H1 (cell line): ENCODE measurements at regions not wholly inside any gene's neighbourhood (a gene's known extent, or its start where the extent isn't known, plus 50 kb on each side); places are given as distances from the start of the nearest gene placed in this dataset.

ENCODE experiments used
- CTCF ChIA-PET: fragments of 300-600 bp; sonication (Branson Sonifier 250); formaldehyde crosslinking; loops from one replicate; lab custom pipeline; 2021; ENCODE audit not compliant: partially characterized antibody; lab: Charles Lee
- POLR2A ChIA-PET: fragments of 300-600 bp; sonication (Branson Sonifier 250); formaldehyde crosslinking; loops from one replicate; lab custom pipeline; 2021; ENCODE audit warnings: inconsistent platforms; ENCODE audit not compliant: partially characterized antibody; lab: Charles Lee
- DNase-seq, 2 experiments: peaks; one replicate each; pipeline versions ENCODE4 v3.0.0 to v3.0.0-alpha.2; 2010 to 2022; ENCODE audit warnings: low spot score in 2 of 2, low read depth in 1 of 2, mixed read lengths in 1 of 2
- FAIRE-seq: peaks from 2 replicates; lab custom pipeline; 2011; peaks lifted over from hg19 to GRCh38; lab: Jason Lieb, UNC
- H2AFZ ChIP-seq: 2 replicates; pipeline ENCODE4 v1.8.1; 2012; ENCODE audit warnings: low read length, inconsistent platforms
- H2AK5ac ChIP-seq: 2 replicates; pipeline ENCODE4 v1.6.1; 2013; ENCODE audit warnings: low read depth, low read length
- H2BK120ac ChIP-seq: replicated peaks from 2 replicates; pipeline ENCODE3; 2013; ENCODE audit warnings: low read depth, low read length, inconsistent platforms
- H2BK12ac ChIP-seq: 2 replicates; pipeline ENCODE4 v1.6.1; 2013; ENCODE audit warnings: low read depth, low read length
- H2BK15ac ChIP-seq: 2 replicates; pipeline ENCODE4 v1.6.1; 2013; ENCODE audit warnings: low read length
- H2BK20ac ChIP-seq: 2 replicates; pipeline ENCODE4 v1.6.1; 2013; ENCODE audit warnings: low read length
- H2BK5ac ChIP-seq: 2 replicates; pipeline ENCODE4 v1.6.1; 2013; ENCODE audit warnings: low read depth, low read length
- H3K14ac ChIP-seq: 2 replicates; pipeline ENCODE4 v1.6.1; 2013; ENCODE audit warnings: inconsistent platforms; ENCODE audit not compliant: insufficient read length
- H3K18ac ChIP-seq: 2 replicates; pipeline ENCODE4 v1.6.1; 2013; ENCODE audit warnings: low read length; ENCODE audit errors: extremely low read depth
- H3K23ac ChIP-seq: 2 replicates; pipeline ENCODE4 v1.6.1; 2013; ENCODE audit warnings: inconsistent platforms; ENCODE audit not compliant: insufficient read length
- H3K23me2 ChIP-seq: 2 replicates; pipeline ENCODE4 v1.6.1; 2013; ENCODE audit warnings: low read depth, low read length
- H3K27ac ChIP-seq: 2 replicates; pipeline ENCODE4 v1.6.1; 2011; ENCODE audit warnings: low read depth, low read length, inconsistent platforms
- H3K27me3 ChIP-seq, 4 experiments: replicated peaks in 1 of 4; 1 replicate in 1 of 4; 2 replicates in 3 of 4; pipeline versions ENCODE4 v1.6.1 to v1.8.1; 2011 to 2013; ENCODE audit warnings: low read length in 3 of 4, mild to moderate bottlenecking in 3 of 4, inconsistent platforms in 2 of 4, mixed read lengths in 2 of 4, moderate library complexity in 1 of 4; ENCODE audit not compliant: control insufficient read depth in 3 of 4, insufficient read depth in 3 of 4; ENCODE audit errors: extremely low read depth in 1 of 4
- H3K36me3 ChIP-seq, 4 experiments: 2 replicates each; pipeline versions ENCODE4 v1.6.1 to v1.8.1; 2011 to 2013; ENCODE audit warnings: mild to moderate bottlenecking in 4 of 4, low read length in 3 of 4, moderate library complexity in 2 of 4, control low read depth in 1 of 4, inconsistent platforms in 1 of 4; ENCODE audit not compliant: insufficient read depth in 4 of 4, control insufficient read depth in 2 of 4
- H3K4ac ChIP-seq: replicated peaks from 2 replicates; pipeline ENCODE3; 2013; ENCODE audit warnings: low read length, low read depth, mixed read lengths, inconsistent platforms; ENCODE audit not compliant: insufficient read length
- H3K4me1 ChIP-seq, 4 experiments: replicated peaks in 1 of 4; 1 replicate in 1 of 4; 2 replicates in 3 of 4; pipeline versions ENCODE4 v1.6.1 to v1.8.1; 2011 to 2013; ENCODE audit warnings: low read length in 3 of 4, inconsistent platforms in 2 of 4, mixed read lengths in 1 of 4; ENCODE audit not compliant: insufficient read depth in 4 of 4, control insufficient read depth in 3 of 4
- H3K4me2 ChIP-seq, 2 experiments: 2 replicates each; pipeline versions ENCODE4 v1.6.1 to v1.8.1; 2011 to 2013; ENCODE audit warnings: low read depth in 2 of 2, low read length in 2 of 2, control low read depth in 1 of 2, inconsistent platforms in 1 of 2, mild to moderate bottlenecking in 1 of 2; ENCODE audit not compliant: insufficient read depth in 1 of 2
- H3K4me3 ChIP-seq, 4 experiments: fragments of 200-600, 300-600 bp in 1 of 4; sonication (generic), shearing (Covaris generic), sonication (Bioruptor Twin) in 1 of 4; 2 replicates each; pipeline versions ENCODE4 v1.5.1 to v1.8.1; 2011 to 2016; ENCODE audit warnings: low read length in 4 of 4, low read depth in 3 of 4, control low read depth in 2 of 4, inconsistent platforms in 2 of 4, mild to moderate bottlenecking in 2 of 4, mixed read lengths in 1 of 4, moderate library complexity in 1 of 4; ENCODE audit not compliant: insufficient read depth in 2 of 4; ENCODE audit errors: extremely low read depth in 1 of 4
- H3K56ac ChIP-seq: replicated peaks from 2 replicates; pipeline ENCODE3; 2013; ENCODE audit warnings: low read depth, mild to moderate bottlenecking, mixed read lengths, low read length, inconsistent platforms; ENCODE audit not compliant: insufficient read length
- H3K79me1 ChIP-seq: 2 replicates; pipeline ENCODE4 v1.6.1; 2013; ENCODE audit warnings: low read depth, low read length, control low read depth
- H3K79me2 ChIP-seq, 2 experiments: 2 replicates each; pipeline versions ENCODE4 v1.6.1 to v1.8.1; 2012 to 2013; ENCODE audit warnings: low read length in 2 of 2, mild to moderate bottlenecking in 2 of 2, inconsistent platforms in 1 of 2; ENCODE audit not compliant: insufficient read depth in 2 of 2, control insufficient read depth in 1 of 2
- H3K9ac ChIP-seq, 4 experiments: replicated peaks in 1 of 4; 1 replicate in 1 of 4; 2 replicates in 3 of 4; pipeline versions ENCODE4 v1.6.1 to v1.8.1; 2011 to 2013; ENCODE audit warnings: low read depth in 3 of 4, low read length in 3 of 4, control low read depth in 2 of 4, mild to moderate bottlenecking in 2 of 4, moderate library complexity in 2 of 4, inconsistent platforms in 1 of 4; ENCODE audit errors: extremely low read depth in 1 of 4
- H3K9me3 ChIP-seq, 2 experiments: 2 replicates each; pipeline versions ENCODE4 v1.6.1 to v1.8.1; 2012 to 2013; ENCODE audit warnings: mild to moderate bottlenecking in 2 of 2, moderate library complexity in 2 of 2, control low read depth in 1 of 2, inconsistent platforms in 1 of 2, low read depth in 1 of 2, low read length in 1 of 2, mixed read lengths in 1 of 2; ENCODE audit not compliant: insufficient read depth in 2 of 2
- H4K20me1 ChIP-seq, 2 experiments: replicated peaks in 1 of 2; 2 replicates each; pipeline versions ENCODE3 to v1.8.1; 2011 to 2013; ENCODE audit warnings: inconsistent platforms in 2 of 2, low read length in 2 of 2, mild to moderate bottlenecking in 1 of 2; ENCODE audit not compliant: insufficient read depth in 2 of 2, control insufficient read depth in 1 of 2
- H4K5ac ChIP-seq: 2 replicates; pipeline ENCODE4 v1.6.1; 2013; ENCODE audit warnings: low read length, low read depth, mixed read lengths, inconsistent platforms; ENCODE audit not compliant: insufficient read length
- H4K8ac ChIP-seq: 2 replicates; pipeline ENCODE4 v1.8.0; 2013; ENCODE audit warnings: mild to moderate bottlenecking, moderate library complexity, low read length, inconsistent platforms; ENCODE audit not compliant: insufficient read depth; ENCODE audit errors: extremely low read depth
- H4K91ac ChIP-seq: replicated peaks from 2 replicates; pipeline ENCODE3; 2013; ENCODE audit warnings: low read length, mixed read lengths, inconsistent platforms; ENCODE audit not compliant: insufficient read length
- CTBP2 ChIP-seq: IDR thresholded peaks from 2 replicates; pipeline ENCODE4 v1.7.0; 2011; ENCODE audit warnings: borderline replicate concordance, mild to moderate bottlenecking, moderate library complexity, mixed read lengths, low read length; ENCODE audit not compliant: insufficient read depth, insufficient read length
- POU5F1 ChIP-seq: IDR thresholded peaks from 2 replicates; pipeline ENCODE4 v1.6.1; 2011; ENCODE audit warnings: low read depth, mild to moderate bottlenecking, low read length, moderate library complexity
- WGBS, 2 experiments: shearing (Covaris generic) in 1 of 2; methylation state at CpG; one replicate each; pipeline versions ENCODE4 v1.1.6 to v1.1.7; 2013 to 2015; ENCODE audit warnings: low lambda C conversion rate in 2 of 2, mixed read lengths in 2 of 2, inconsistent platforms in 1 of 2, low coverage in 1 of 2, missing lambda C conversion rate in 1 of 2; ENCODE audit not compliant: insufficient replicate concordance in 2 of 2, insufficient coverage in 1 of 2, insufficient read length in 1 of 2; ENCODE audit errors: extremely low coverage in 1 of 2, missing lambda C conversion rate in 1 of 2; 5-methylcytosine and 5-hydroxymethylcytosine counted together

DNA sequence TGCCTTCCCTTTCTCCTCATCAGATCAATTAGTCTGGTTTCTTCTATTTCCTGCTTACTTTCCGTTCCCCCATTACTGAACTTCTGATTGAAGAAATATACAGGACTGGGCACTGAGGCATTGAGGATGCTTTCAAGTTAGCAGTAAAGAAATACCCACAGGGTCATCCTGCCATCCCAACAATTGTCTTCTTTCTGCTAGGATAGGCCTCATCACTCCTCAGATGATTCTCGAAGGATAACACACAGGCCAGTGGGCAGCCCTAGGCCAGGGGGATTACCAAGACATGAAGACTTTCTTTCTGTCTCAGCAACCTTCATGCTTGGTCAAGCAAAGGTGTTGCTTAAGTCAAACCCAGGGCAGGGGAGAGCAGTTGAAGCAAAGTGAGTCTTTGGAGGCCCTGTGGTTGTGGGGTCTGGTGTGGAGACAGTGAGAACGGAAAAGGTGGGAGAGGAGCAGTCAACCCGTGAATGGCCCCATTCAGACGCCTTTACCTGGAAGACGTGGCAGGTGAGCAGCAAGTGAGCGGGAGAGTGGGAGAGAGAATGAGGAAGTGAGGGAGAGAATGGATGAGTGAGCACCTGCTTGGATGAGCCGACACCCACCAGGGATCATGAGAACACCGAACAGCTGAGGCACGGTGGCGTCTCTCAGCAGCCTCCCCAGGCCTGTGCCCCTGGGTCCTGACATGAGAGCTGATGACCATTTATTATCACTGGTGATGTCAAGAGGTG lies 462.9 kb downstream of the PREX1 start:
- WGBS, 2 experiments: 90% methylated on average over 11 of the region's 11 CpGs; no CpG with 5 or more reads in 1 of the 2 experiments
- no peak for FAIRE-seq
- H2BK20ac ChIP-seq: no peak overlapping the region; the same call in 1 of the 2 replicates
- H2AK5ac ChIP-seq: peak overlapping the region; percentile 16; the same call in 1 of the 2 replicates
- no peaks in the 10 kb centered on the region for H3K36me3 ChIP-seq
- H4K20me1 ChIP-seq: no peaks in the 10 kb centered on the region
- no peak overlapping the region for H4K91ac ChIP-seq
- no peak overlapping the region for H3K23ac ChIP-seq
- no peak overlapping the region for H3K4ac ChIP-seq
- no peak for TF ChIP-seq POU5F1
- no peak for TF ChIP-seq CTBP2
- TF ChIP-seq, all 59 proteins: peak for 0
- Histone ChIP-seq H2AFZ (no peak overlapping the region), H3K4me3 (no peak overlapping the region), H3K9me3 (peaks cover 2 to 5% of the 10 kb centered on the region in 2 experiments; a peak in 2 of 4 replicates), H3K4me2 (no peak overlapping the region), H3K14ac (no peak overlapping the region), H4K5ac (no peak overlapping the region), H3K23me2 (0 out of 2 replicates have a peak, but pooled peaks cover 1% of the 10 kb centered on the region), H2BK15ac (no peak overlapping the region), H2BK120ac (no peak overlapping the region), H3K56ac (no peak overlapping the region), H3K27me3 (no peaks in the 10 kb centered on the region), H3K27ac (no peak overlapping the region), H2BK5ac (no peak overlapping the region), H3K79me2 (no peaks in the 10 kb centered on the region), H4K8ac (no peak overlapping the region), H3K9ac (no peak overlapping the region), H2BK12ac (no peak overlapping the region), H3K4me1 (peaks cover 0 to 4% (median 3%) of the 10 kb centered on the region in 4 experiments; a peak in 3 of 7 replicates), H3K18ac (no peak overlapping the region), H3K79me1 (no peaks in the 10 kb centered on the region)
- ChIA-PET CTCF (interaction anchor here (0.5 to 1.5 kb wide), 3 partner anchors 11 to 269 kb away, joined by 3 to 7 read pairs (median 4); no protein-coding TSS in a partner anchor), POLR2A (no interaction called here)
- DNase-seq: no peak
